AG04450 (cell line): ENCODE measurements at regions not wholly inside any gene's neighbourhood (a gene's known extent, or its start where the extent isn't known, plus 50 kb on each side); places are given as distances from the start of the nearest gene placed in this dataset.

Source experiments
- CTCF ChIA-PET: fragments of 300-600, 350-600 bp; formaldehyde crosslinking; extraction: SDS; loops from one replicate; lab custom pipeline; 2022; ENCODE audit warnings: antibody characterized with exemption, inconsistent platforms; lab: Charles Lee
- POLR2A ChIA-PET: fragments of 350-600 bp; formaldehyde crosslinking; extraction: SDS; loops from one replicate; lab custom pipeline; 2021; ENCODE audit warnings: antibody characterized with exemption, inconsistent platforms; lab: Yijun Ruan, JAX
- DNase-seq: peaks from one replicate; pipeline ENCODE4 v3.0.0-alpha.2; 2011; ENCODE audit warnings: low read depth, low spot score
- H3K27ac ChIP-seq: one replicate; pipeline ENCODE4 v1.5.1; 2012; ENCODE audit warnings: low read depth, low read length, control low read depth
- H3K27me3 ChIP-seq: one replicate; pipeline ENCODE4 v1.6.0; 2012; ENCODE audit warnings: low read length; ENCODE audit not compliant: control insufficient read depth, insufficient read depth
- H3K4me3 ChIP-seq: 2 replicates; pipeline ENCODE4 v1.5.1; 2011; ENCODE audit warnings: mild to moderate bottlenecking, low read depth, low read length, control low read depth
- H3K9me3 ChIP-seq: 2 replicates; pipeline ENCODE4 v1.5.1; 2012; ENCODE audit warnings: low read length; ENCODE audit not compliant: control insufficient read depth, insufficient read depth
- CTCF ChIP-seq: IDR thresholded peaks from 2 replicates; pipeline ENCODE4 v1.5.1; 2011; ENCODE audit warnings: low read depth, low read length, control low read depth, inconsistent platforms

- POLR2A ChIA-PET = no interaction called here
- no peak for TF ChIP-seq CTCF
- no peaks in the 10 kb centered on the region for H3K9me3 ChIP-seq
- H3K4me3 ChIP-seq = no peak overlapping the region
- CTCF ChIA-PET = no interaction called here
- H3K27ac ChIP-seq = no peak overlapping the region
- DNase-seq = no peak
- H3K27me3 ChIP-seq = no peaks in the 10 kb centered on the region
Observed at GRCh38 chr6:78492351-78493017, 374.9 kb upstream of the IRAK1BP1 start.

GRCh38 chr6:78500299-78501089 lies 366.9 kb upstream of the IRAK1BP1 start:
- Histone ChIP-seq H3K4me3 (no peak overlapping the region), H3K27ac (no peak overlapping the region), H3K27me3 (peaks cover 3% of the 10 kb centered on the region), H3K9me3 (no peaks in the 10 kb centered on the region)
- no peak for DNase-seq
- ChIA-PET CTCF (no interaction called here), POLR2A (no interaction called here)
- no peak for TF ChIP-seq CTCF

GRCh38 chr6:78502386-78502887 lies 364.9 kb upstream of the IRAK1BP1 start:
- DNase-seq = no peak
- CTCF ChIA-PET = no interaction called here
- POLR2A ChIA-PET = no interaction called here

GRCh38 chr6:78505178-78505577 lies 362.2 kb upstream of the IRAK1BP1 start:
- Histone ChIP-seq H3K4me3 (no peak overlapping the region), H3K27ac (no peak overlapping the region), H3K27me3 (peaks cover 3% of the 10 kb centered on the region), H3K9me3 (no peaks in the 10 kb centered on the region)
- ChIA-PET POLR2A (no interaction called here), CTCF (no interaction called here)
- DNase-seq = no peak
- no peak for TF ChIP-seq CTCF

More at GRCh38 chr6:78502386-78502887, 364.9 kb upstream of the IRAK1BP1 start:
- no peak overlapping the region for H3K27ac ChIP-seq
- no peak overlapping the region for H3K4me3 ChIP-seq
- H3K9me3 ChIP-seq = no peaks in the 10 kb centered on the region
- TF ChIP-seq CTCF = no peak
- peaks cover 3% of the 10 kb centered on the region for H3K27me3 ChIP-seq

GRCh38 chr6:78511009-78511408 lies 356.3 kb upstream of the IRAK1BP1 start:
- no peak for DNase-seq
- no peak for TF ChIP-seq CTCF
- ChIA-PET CTCF (no interaction called here), POLR2A (no interaction called here)
- H3K4me3 ChIP-seq = no peak overlapping the region
- H3K9me3 ChIP-seq = no peaks in the 10 kb centered on the region
- no peak overlapping the region for H3K27ac ChIP-seq
- peaks cover 2% of the 10 kb centered on the region for H3K27me3 ChIP-seq
